ENCODE measurements at regions not wholly inside any gene's neighbourhood (a gene's known extent, or its start where the extent isn't known, plus 50 kb on each side); places are given as distances from the start of the nearest gene placed in this dataset.

DNA sequence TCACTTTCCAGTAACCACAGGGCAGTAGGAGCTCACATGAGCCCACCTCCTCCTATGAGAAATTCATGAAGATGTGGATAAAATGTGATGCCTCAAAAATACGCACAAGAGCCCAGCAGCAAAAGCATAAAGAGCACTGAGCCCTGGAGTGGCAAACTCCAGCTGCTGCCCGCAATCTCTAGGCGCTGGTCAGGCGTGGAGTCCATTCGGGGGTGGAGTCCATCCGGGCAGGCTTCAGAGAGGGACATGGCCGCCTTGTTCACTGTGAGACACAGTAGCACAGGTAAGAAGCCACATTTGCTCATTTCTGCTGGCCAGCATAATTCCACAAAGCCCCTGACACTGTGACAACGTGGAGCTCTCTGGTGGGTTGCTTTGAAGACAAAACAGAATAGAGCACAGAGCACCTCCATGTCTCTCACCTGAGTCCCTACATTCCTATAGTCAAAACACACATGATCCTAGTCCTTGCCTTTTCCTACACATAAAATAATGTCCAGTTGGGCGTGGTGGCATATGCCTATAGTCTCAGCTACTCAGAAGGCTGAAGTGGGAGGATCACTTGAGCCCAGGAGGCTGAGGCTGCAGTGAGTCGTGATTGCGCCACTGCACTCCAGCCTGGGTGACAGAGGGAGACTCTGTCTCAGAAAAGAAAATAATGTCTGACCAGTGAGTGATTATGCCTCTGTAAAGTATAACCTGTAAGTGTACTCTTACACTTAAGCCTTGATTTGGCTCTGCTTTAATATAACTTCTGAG, 365.2 kb downstream of the GADD45G start:
- CTCF ChIA-PET, result interaction anchor here (0.8 to 1.5 kb wide), 6 partner anchors 8 to 132 kb away, joined by 3 to 4 read pairs (median 3); no protein-coding TSS in a partner anchor
- H3K4me1 Mint-ChIP-seq, result peaks cover 21% of the 10 kb centered on the region
- H3K4me3 Mint-ChIP-seq, result no peak overlapping the region
- POLR2A ChIA-PET, result no interaction called here
- H3K27ac Mint-ChIP-seq, result no peak overlapping the region
- no peaks in the 10 kb centered on the region for H3K9me3 Mint-ChIP-seq
- peaks cover 6% of the 10 kb centered on the region for H3K27me3 Mint-ChIP-seq
- no peaks in the 10 kb centered on the region for H3K36me3 Mint-ChIP-seq (ENCODE audit: low read depth)
- no peak for DNase-seq

DNA sequence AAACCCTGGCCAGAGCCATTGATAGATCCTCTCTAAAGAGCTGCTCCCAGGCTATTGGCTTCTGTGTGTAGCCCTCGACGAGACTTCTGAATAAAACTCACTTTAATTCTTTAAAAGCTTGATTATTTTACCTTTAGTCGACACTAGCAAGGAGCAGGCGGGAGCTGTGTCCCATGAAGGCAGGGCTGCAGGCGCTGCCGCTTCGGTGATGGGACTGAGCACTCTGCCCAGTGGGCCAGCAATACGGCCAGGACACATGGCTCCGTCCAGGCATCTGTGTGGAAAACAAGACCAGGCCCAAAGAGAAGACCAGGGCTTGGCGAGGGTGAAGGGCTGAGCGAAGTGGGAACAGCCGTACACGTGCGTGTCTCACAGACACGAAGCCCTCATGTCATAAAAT, 365.9 kb downstream of the GADD45G start:
- no peak for DNase-seq
- H3K4me1 Mint-ChIP-seq, result peaks cover 21% of the 10 kb centered on the region
- H3K36me3 Mint-ChIP-seq (ENCODE audit: low read depth), result no peaks in the 10 kb centered on the region
- H3K4me3 Mint-ChIP-seq, result no peak overlapping the region
- H3K27me3 Mint-ChIP-seq, result peaks cover 6% of the 10 kb centered on the region
- ChIA-PET POLR2A (no interaction called here), CTCF (interaction anchor here (0.8 to 1.0 kb wide), 3 partner anchors 8 to 131 kb away, joined by 3 to 4 read pairs (median 3); no protein-coding TSS in a partner anchor)
- H3K9me3 Mint-ChIP-seq, result no peaks in the 10 kb centered on the region
- H3K27ac Mint-ChIP-seq, result no peak overlapping the region

DNA sequence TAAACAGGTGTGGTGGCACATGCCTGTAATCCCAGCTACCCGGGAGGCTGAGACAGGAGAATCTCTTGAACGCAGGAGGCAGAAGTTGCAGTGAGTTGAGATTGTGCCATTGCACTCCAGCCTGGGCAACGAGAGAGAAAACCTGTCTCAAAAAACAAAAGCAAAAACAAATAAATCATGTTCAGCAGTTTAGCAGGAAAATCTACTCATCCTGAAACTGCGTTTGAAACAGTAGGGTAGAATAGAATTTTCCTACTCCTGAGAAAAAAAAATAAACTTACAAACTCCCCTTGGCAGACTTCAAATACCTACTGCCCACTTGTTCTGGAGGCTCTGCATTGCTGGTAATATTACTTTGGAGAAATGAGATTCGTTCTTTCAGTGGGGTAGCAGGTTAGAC, 367.7 kb downstream of the GADD45G start:
- H3K4me3 Mint-ChIP-seq, result no peak overlapping the region
- H3K27ac Mint-ChIP-seq, result no peak overlapping the region
- peaks cover 21% of the 10 kb centered on the region for H3K4me1 Mint-ChIP-seq
- H3K9me3 Mint-ChIP-seq, result no peaks in the 10 kb centered on the region
- H3K27me3 Mint-ChIP-seq, result peaks cover 3% of the 10 kb centered on the region
- no peaks in the 10 kb centered on the region for H3K36me3 Mint-ChIP-seq (ENCODE audit: low read depth)
- ChIA-PET POLR2A (no interaction called here), CTCF (interaction anchor here (0.7 kb wide), 1 partner anchor 8 kb away, joined by 3 read pairs; no protein-coding TSS in a partner anchor)
- DNase-seq, result no peak

DNA sequence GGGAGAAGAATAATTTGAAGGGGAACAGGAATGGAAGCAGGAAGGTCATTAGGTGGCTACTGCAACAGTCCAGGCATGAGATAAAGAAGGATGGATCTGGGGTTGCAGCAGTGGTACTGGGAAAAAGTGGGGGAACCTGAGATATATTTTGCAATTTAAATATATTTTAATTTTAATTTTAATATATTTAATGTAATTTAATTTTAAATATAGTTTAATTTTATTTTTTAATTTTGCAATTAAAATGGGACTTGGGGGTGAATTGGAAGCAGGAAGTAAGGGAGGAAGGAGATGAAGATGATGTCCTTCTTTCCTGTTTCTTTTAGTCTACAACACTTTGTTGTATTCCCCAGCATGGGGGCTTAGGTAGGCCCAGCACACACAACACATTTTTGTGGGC, 369.8 kb downstream of the GADD45G start:
- Mint-ChIP-seq H3K4me3 (no peak overlapping the region), H3K36me3 (ENCODE audit: low read depth) (no peaks in the 10 kb centered on the region), H3K4me1 (peaks cover 13% of the 10 kb centered on the region), H3K9me3 (no peaks in the 10 kb centered on the region), H3K27me3 (peaks cover 13% of the 10 kb centered on the region), H3K27ac (no peak overlapping the region)
- CTCF ChIA-PET, result no interaction called here
- DNase-seq, result no peak
- POLR2A ChIA-PET, result no interaction called here

DNA sequence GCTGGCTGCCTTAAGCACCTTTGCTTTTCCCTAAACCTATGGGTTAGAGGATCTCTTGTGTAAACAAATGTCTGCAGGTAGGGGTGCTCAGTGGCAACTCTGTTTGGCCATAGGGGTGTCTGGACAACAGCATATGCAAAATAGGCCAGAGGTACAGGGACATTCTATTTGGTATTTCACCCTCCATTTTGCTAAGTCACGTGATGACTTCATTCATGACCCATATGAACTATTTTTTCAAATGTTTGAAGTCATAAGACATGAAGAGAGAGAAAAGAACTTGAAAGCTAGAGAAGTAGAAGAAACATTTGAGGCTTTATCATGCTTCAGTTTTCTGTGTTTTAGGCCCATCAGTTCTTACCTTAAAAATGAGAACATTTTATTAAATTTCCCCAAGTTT, 370.2 kb downstream of the GADD45G start:
- ChIA-PET POLR2A (no interaction called here), CTCF (no interaction called here)
- no peak for DNase-seq
- H3K4me1 Mint-ChIP-seq, result peaks cover 10% of the 10 kb centered on the region
- no peak overlapping the region for H3K27ac Mint-ChIP-seq
- peaks cover 13% of the 10 kb centered on the region for H3K27me3 Mint-ChIP-seq
- H3K9me3 Mint-ChIP-seq, result no peaks in the 10 kb centered on the region
- no peak overlapping the region for H3K4me3 Mint-ChIP-seq
- H3K36me3 Mint-ChIP-seq (ENCODE audit: low read depth), result no peaks in the 10 kb centered on the region

DNA sequence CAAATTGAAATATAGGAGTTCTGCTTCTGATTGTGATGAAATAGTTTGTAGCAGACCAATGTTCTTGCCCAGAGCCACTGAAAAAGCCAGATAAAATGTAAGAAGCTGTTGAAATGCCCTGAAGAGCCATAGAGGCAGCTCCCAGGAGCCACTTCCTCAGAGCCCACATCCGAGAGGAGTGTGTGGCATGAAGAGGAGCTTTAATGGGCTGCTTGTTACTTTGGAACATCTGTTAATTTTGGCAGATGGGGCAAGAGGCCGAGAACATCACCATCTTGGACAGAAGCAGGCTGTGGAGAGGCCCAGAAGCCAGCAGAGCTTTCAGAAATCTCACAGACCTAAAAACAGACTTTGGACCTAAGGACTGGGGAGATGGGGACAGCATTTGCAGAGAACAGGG, 370.8 kb downstream of the GADD45G start:
- peaks cover 13% of the 10 kb centered on the region for H3K27me3 Mint-ChIP-seq
- H3K9me3 Mint-ChIP-seq, result no peaks in the 10 kb centered on the region
- no peak for DNase-seq
- H3K4me3 Mint-ChIP-seq, result no peak overlapping the region
- H3K27ac Mint-ChIP-seq, result no peak overlapping the region
- no peaks in the 10 kb centered on the region for H3K36me3 Mint-ChIP-seq (ENCODE audit: low read depth)
- POLR2A ChIA-PET, result interaction anchor here (0.6 kb wide), 1 partner anchor 920 kb away, joined by 12 read pairs; no protein-coding TSS in a partner anchor
- CTCF ChIA-PET, result no interaction called here
- peaks cover 10% of the 10 kb centered on the region for H3K4me1 Mint-ChIP-seq

DNA sequence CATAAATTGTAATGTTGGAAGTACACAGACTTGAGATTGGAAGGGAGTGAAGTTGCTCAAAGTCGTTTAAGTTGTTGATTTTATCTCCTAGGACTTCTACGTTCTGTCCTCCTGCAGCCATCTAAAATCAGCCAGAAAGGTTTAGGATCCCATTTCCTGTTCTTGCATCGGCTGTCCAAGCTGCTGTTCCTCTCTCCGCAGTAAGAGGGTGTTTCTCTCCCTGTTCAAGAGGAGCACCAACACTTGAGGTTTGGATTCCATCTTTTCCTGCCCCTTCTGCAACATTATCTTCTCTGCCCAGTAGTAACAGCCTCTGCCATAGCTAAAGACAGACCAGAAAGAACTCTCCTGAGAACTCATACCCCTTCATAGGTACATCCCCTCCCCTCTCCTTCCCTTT, 373.4 kb downstream of the GADD45G start:
- peaks cover 9% of the 10 kb centered on the region for H3K9me3 Mint-ChIP-seq
- no peak overlapping the region for H3K4me3 Mint-ChIP-seq
- H3K27ac Mint-ChIP-seq, result no peak overlapping the region
- ChIA-PET CTCF (interaction anchor here (0.8 kb wide), 1 partner anchor 375 kb away, joined by 3 read pairs; no protein-coding TSS in a partner anchor), POLR2A (no interaction called here)
- H3K36me3 Mint-ChIP-seq (ENCODE audit: low read depth), result no peaks in the 10 kb centered on the region
- DNase-seq, result no peak
- peaks cover 13% of the 10 kb centered on the region for H3K27me3 Mint-ChIP-seq
- peaks cover 1% of the 10 kb centered on the region for H3K4me1 Mint-ChIP-seq

DNA sequence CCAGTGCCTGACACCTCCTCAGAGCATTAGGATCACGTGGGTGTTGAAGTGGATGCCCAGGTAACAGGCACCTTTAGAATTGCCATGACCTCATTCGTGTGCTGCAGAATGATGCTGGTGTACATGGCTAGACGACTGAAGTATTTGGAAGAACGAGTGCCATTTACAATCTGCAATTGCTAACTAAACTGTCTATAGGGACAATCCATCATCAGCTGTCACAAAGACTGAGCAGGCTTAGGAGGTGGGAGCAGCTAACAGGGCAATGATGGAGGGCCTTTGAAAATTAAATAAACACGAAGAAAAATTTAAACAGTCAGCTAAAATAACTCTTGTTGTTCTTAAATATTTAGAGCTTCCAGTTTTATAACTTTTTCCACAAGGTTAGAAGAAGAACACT, 375.8 kb downstream of the GADD45G start:
- Mint-ChIP-seq H3K27me3 (peaks cover 13% of the 10 kb centered on the region), H3K36me3 (ENCODE audit: low read depth) (peaks cover 2% of the 10 kb centered on the region), H3K4me1 (peaks cover 22% of the 10 kb centered on the region), H3K27ac (no peak overlapping the region), H3K9me3 (peaks cover 13% of the 10 kb centered on the region), H3K4me3 (no peak overlapping the region)
- POLR2A ChIA-PET, result no interaction called here
- DNase-seq, result no peak
- CTCF ChIA-PET, result interaction anchor here (0.5 to 0.8 kb wide), 2 partner anchors 8 to 1498 kb away, joined by 3 read pairs; no protein-coding TSS in a partner anchor

DNA sequence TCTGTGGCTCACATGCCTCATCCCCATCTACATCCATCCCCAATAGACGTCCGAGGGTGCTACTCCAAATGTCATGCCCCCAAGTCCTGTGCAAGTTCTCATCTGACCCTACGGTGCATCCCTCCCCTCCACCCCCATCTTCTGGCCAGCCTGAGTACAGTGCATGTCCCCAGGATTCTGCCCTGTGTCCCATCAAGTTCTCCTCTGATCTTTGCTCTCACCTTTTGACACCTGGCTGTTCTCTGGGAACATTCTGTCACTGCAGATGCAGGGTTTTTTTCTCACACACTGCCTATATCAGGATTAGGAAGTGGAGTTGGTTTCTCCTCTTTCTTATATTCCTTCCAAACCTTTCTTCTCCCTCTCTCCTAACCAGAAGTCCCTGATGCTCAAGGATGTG, 377.2 kb downstream of the GADD45G start:
- H3K36me3 Mint-ChIP-seq (ENCODE audit: low read depth), result peaks cover 2% of the 10 kb centered on the region
- peaks cover 13% of the 10 kb centered on the region for H3K27me3 Mint-ChIP-seq
- H3K4me1 Mint-ChIP-seq, result peaks cover 26% of the 10 kb centered on the region
- ChIA-PET CTCF (no interaction called here), POLR2A (no interaction called here)
- peaks cover 13% of the 10 kb centered on the region for H3K9me3 Mint-ChIP-seq
- no peak overlapping the region for H3K4me3 Mint-ChIP-seq
- H3K27ac Mint-ChIP-seq, result no peak overlapping the region
- DNase-seq, result no peak

DNA sequence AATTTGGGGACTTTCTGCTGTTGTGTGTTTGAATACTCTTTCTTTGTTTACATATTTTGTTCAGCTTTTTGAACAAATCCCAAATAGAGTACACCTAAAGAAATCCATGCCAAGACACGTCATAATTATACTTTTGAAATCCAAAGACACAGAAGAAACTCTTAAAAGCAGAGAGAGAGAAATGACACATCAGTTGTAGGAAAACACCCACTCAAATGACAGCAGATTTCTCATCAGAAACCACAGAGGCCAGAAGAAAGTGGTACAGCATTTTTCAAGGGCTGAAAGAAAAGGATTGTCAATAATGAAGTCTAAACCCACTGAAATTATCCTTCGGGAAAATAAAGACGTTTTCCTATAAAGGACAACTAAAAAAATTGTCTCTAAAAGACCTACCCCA, 378.6 kb downstream of the GADD45G start:
- no peak overlapping the region for H3K27ac Mint-ChIP-seq
- H3K4me1 Mint-ChIP-seq, result peaks cover 26% of the 10 kb centered on the region
- H3K9me3 Mint-ChIP-seq, result peaks cover 13% of the 10 kb centered on the region
- peaks cover 12% of the 10 kb centered on the region for H3K27me3 Mint-ChIP-seq
- ChIA-PET POLR2A (no interaction called here), CTCF (interaction anchor here (1.0 to 1.3 kb wide), 2 partner anchors 9 to 50 kb away, joined by 4 to 5 read pairs; no protein-coding TSS in a partner anchor)
- no peak for DNase-seq
- no peak overlapping the region for H3K4me3 Mint-ChIP-seq
- H3K36me3 Mint-ChIP-seq (ENCODE audit: low read depth), result peaks cover 2% of the 10 kb centered on the region

DNA sequence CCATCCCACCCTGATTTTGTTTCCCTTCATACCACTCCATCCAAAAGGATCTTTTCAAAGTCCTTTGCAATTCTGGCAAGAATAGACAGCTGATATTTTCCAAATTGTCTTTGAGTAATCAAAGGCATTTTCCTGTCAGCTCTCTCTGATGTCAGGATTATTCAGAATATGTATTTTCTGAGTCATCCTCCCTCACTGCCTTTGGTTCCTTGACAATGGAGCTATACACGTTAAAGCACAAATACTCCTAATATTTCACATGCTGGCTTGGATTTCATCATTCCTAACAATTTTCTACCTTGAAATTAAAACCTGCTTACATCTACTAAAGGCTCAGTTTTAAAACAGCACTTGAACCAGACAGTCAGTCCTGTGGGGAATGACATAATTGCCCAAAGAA, 379.4 kb downstream of the GADD45G start:
- H3K9me3 Mint-ChIP-seq, result peaks cover 13% of the 10 kb centered on the region
- DNase-seq, result no peak
- peaks cover 7% of the 10 kb centered on the region for H3K27me3 Mint-ChIP-seq
- ChIA-PET CTCF (interaction anchor here (1.0 to 1.6 kb wide), 5 partner anchors 8 to 51 kb away, joined by 4 to 7 read pairs (median 4); no protein-coding TSS in a partner anchor), POLR2A (no interaction called here)
- H3K4me1 Mint-ChIP-seq, result peaks cover 26% of the 10 kb centered on the region
- peaks cover 2% of the 10 kb centered on the region for H3K36me3 Mint-ChIP-seq (ENCODE audit: low read depth)
- no peak overlapping the region for H3K4me3 Mint-ChIP-seq
- H3K27ac Mint-ChIP-seq, result no peak overlapping the region

DNA sequence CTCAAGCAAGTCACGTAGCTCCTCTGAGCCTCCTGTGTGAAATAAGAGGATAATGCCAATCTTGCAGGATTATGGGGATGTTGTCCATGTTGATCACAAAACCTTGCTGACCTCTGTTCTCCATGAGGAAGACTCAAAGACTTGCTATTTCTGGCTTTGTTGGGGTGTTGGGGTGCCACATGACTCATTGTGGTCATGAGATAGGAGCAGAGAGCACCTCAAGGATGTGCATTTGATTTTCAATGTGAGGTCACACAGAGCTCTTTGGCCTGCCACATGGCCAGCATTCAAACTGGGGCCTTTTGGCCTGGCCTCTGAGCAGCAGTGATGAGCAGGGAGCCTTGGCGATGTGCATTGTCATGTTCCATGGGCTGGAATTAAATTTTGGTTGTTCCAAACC, 380.3 kb downstream of the GADD45G start:
- CTCF ChIA-PET, result interaction anchor here (0.6 to 1.6 kb wide), 4 partner anchors 10 to 118 kb away, joined by 3 to 7 read pairs (median 4); no protein-coding TSS in a partner anchor
- no peak for DNase-seq
- Mint-ChIP-seq H3K4me1 (peaks cover 26% of the 10 kb centered on the region), H3K9me3 (peaks cover 13% of the 10 kb centered on the region), H3K27me3 (peaks cover 4% of the 10 kb centered on the region), H3K27ac (no peak overlapping the region), H3K4me3 (no peak overlapping the region), H3K36me3 (ENCODE audit: low read depth) (peaks cover 2% of the 10 kb centered on the region)
- POLR2A ChIA-PET, result interaction anchor here (0.7 kb wide), 1 partner anchor 365 kb away, joined by 3 read pairs; no protein-coding TSS in a partner anchor

DNA sequence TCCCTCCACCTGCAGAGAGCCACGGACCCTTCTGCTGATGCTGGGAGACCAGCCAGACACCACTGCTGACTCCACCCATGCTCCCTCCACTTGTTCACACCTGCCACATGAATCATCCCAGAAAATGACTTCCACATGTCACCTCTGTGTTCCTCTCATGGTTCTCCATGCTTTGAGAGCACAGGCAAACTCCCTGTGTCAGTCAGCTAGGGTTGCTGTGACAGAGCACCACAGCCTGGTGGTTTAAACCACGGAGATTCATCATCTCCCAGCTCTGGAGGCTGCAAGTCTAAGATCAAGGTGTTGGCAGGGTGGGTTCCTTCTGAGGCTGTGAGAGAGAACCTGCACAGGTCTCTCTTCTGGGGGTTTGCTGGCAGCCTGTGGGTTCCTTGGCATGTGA, 381.4 kb downstream of the GADD45G start:
- Mint-ChIP-seq H3K27ac (no peak overlapping the region), H3K4me3 (no peak overlapping the region), H3K27me3 (peaks cover 4% of the 10 kb centered on the region), H3K9me3 (peaks cover 13% of the 10 kb centered on the region), H3K4me1 (peaks cover 26% of the 10 kb centered on the region), H3K36me3 (ENCODE audit: low read depth) (peaks cover 2% of the 10 kb centered on the region)
- no peak for DNase-seq
- ChIA-PET POLR2A (no interaction called here), CTCF (interaction anchor here (1.4 kb wide), 1 partner anchor 14 kb away, joined by 7 read pairs; no protein-coding TSS in a partner anchor)

Data from activated CD4-positive, alpha-beta T cell treated with anti-CD3 and anti-CD28 coated beads, Interleukin-2, amount 10 ng/mL, durations not matched to agents 7 days and 5 days (primary cell).